Lung (tissue), 11 donors: ENCODE measurements at regions not wholly inside any gene's neighbourhood (a gene's known extent, or its start where the extent isn't known, plus 50 kb on each side); places are given as distances from the start of the nearest gene placed in this dataset.
A peak's percentile ranks its signal among the peaks of the same experiment; 100 is the strongest.

Source experiments
- ATAC-seq: fragments of 200-7000 bp; cut with Tn5 transposase; one replicate; pipeline ENCODE4 v1.9.1; 2020; ENCODE audit warnings: moderate number of reproducible peaks; ENCODE audit not compliant: insufficient read depth, low FRiP score
- DNase-seq, 3 donors: peaks; one replicate each; pipeline ENCODE4 v3.0.0-alpha.2; 2013 to 2017
- H3K27ac ChIP-seq, 2 donors: one replicate each; pipeline ENCODE4 v1.5.1; 2013; ENCODE audit warnings: mild to moderate bottlenecking in 2 of 2, moderate library complexity in 2 of 2, control low read depth in 1 of 2, inconsistent platforms in 1 of 2, low read depth in 1 of 2, low read length in 1 of 2
- H3K27me3 ChIP-seq, 3 donors: one replicate each; pipeline ENCODE4 v1.5.1; 2013; ENCODE audit warnings: low read length in 2 of 3; ENCODE audit not compliant: control insufficient read depth in 3 of 3, insufficient read depth in 3 of 3
- H3K36me3 ChIP-seq, 4 donors: one replicate each; pipeline ENCODE4 v1.5.1; 2013; ENCODE audit warnings: low read length in 4 of 4, mild to moderate bottlenecking in 1 of 4, moderate library complexity in 1 of 4; ENCODE audit not compliant: control insufficient read depth in 4 of 4, insufficient read depth in 4 of 4
- H3K4me1 ChIP-seq, 5 donors: one replicate each; pipeline ENCODE4 v1.5.1; 2013; ENCODE audit warnings: low read length in 5 of 5, mild to moderate bottlenecking in 2 of 5, moderate library complexity in 1 of 5; ENCODE audit not compliant: control insufficient read depth in 5 of 5, insufficient read depth in 5 of 5
- H3K4me3 ChIP-seq: one replicate; pipeline ENCODE4 v1.5.1; 2013; ENCODE audit warnings: mild to moderate bottlenecking, control low read depth, moderate library complexity
- H3K9ac ChIP-seq, 2 donors: one replicate each; pipeline ENCODE4 v1.5.1; 2013; ENCODE audit warnings: low read length in 2 of 2, control low read depth in 1 of 2; ENCODE audit not compliant: insufficient read depth in 1 of 2
- H3K9me3 ChIP-seq, 4 donors: one replicate each; pipeline ENCODE4 v1.5.1; 2013; ENCODE audit warnings: low read length in 3 of 4, mild to moderate bottlenecking in 1 of 4, moderate library complexity in 1 of 4; ENCODE audit not compliant: control insufficient read depth in 4 of 4, insufficient read depth in 3 of 4
- WGBS, 2 donors: extraction: QIAGEN DNeasy Blood & Tissue Kit; methylation state at CpG; one replicate each; pipeline ENCODE4 v1.1.7; 2013; 5-methylcytosine and 5-hydroxymethylcytosine counted together
- TF ChIP-seq, protein P1 (sequence below): IDR thresholded peaks from 2 replicates; pipeline ENCODE4 v1.5.1; 2012; ENCODE audit warnings: mild to moderate bottlenecking; ENCODE audit errors: control extremely low read depth, extremely low read depth
- donor health status: control.
- donor health status: control.
- donor health status: Bipolar disorder and iron deficiency.
- donor health status: healthy.
- donor health status: DM: yes; HTN: yes; CAD: no.

- peaks cover 0 to 6% (median 5%) of the 10 kb centered on the region in 5 donors for H3K4me1 ChIP-seq
- H3K4me3 ChIP-seq: no peak overlapping the region
- no peaks in the 10 kb centered on the region for H3K36me3 ChIP-seq
- H3K27me3 ChIP-seq: no peaks in the 10 kb centered on the region
- no peak overlapping the region for H3K9ac ChIP-seq
- H3K27ac ChIP-seq: no peak overlapping the region
- DNase-seq: no peak
- no peaks in the 10 kb centered on the region for H3K9me3 ChIP-seq
- no peak for ATAC-seq
- WGBS, 2 donors: 85 to 89% methylated on average over 2 of the region's 2 CpGs
- TF ChIP-seq, protein P1, sequence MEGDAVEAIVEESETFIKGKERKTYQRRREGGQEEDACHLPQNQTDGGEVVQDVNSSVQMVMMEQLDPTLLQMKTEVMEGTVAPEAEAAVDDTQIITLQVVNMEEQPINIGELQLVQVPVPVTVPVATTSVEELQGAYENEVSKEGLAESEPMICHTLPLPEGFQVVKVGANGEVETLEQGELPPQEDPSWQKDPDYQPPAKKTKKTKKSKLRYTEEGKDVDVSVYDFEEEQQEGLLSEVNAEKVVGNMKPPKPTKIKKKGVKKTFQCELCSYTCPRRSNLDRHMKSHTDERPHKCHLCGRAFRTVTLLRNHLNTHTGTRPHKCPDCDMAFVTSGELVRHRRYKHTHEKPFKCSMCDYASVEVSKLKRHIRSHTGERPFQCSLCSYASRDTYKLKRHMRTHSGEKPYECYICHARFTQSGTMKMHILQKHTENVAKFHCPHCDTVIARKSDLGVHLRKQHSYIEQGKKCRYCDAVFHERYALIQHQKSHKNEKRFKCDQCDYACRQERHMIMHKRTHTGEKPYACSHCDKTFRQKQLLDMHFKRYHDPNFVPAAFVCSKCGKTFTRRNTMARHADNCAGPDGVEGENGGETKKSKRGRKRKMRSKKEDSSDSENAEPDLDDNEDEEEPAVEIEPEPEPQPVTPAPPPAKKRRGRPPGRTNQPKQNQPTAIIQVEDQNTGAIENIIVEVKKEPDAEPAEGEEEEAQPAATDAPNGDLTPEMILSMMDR: no peak
Measured at GRCh38 chr15:95448531-95449229, 881.8 kb upstream of the NR2F2 start.

- H3K4me1 ChIP-seq: peaks cover 0 to 9% (median 5%) of the 10 kb centered on the region in 5 donors
- no peaks in the 10 kb centered on the region for H3K36me3 ChIP-seq
- H3K9me3 ChIP-seq: no peaks in the 10 kb centered on the region
- H3K4me3 ChIP-seq: no peak overlapping the region
- no peaks in the 10 kb centered on the region for H3K27me3 ChIP-seq
- ATAC-seq: no peak
- no peak for DNase-seq
- TF ChIP-seq, protein P1: no peak
- H3K27ac ChIP-seq: no peak overlapping the region
- H3K9ac ChIP-seq: no peak overlapping the region
- WGBS, 2 donors: 85 to 90% methylated on average over 2 of the region's 2 CpGs
Measured at GRCh38 chr15:95449230-95449628, 881.3 kb upstream of the NR2F2 start.

GRCh38 chr15:95450413-95450812 lies 880.1 kb upstream of the NR2F2 start:
- Histone ChIP-seq H3K4me1 (peaks cover 0 to 18% (median 6%) of the 10 kb centered on the region in 5 donors), H3K4me3 (no peak overlapping the region), H3K27me3 (no peaks in the 10 kb centered on the region), H3K9ac (no peak overlapping the region), H3K27ac (no peak overlapping the region), H3K9me3 (no peaks in the 10 kb centered on the region), H3K36me3 (no peaks in the 10 kb centered on the region)
- 79 to 87% methylated on average over 1 of the region's 1 CpG for WGBS, 2 donors
- ATAC-seq (no peak), DNase-seq (no peak)
- TF ChIP-seq, protein P1: no peak

- H3K9ac ChIP-seq: peak overlapping the region in 1 of 2 donors; percentile 28
- DNase-seq (peak; percentile 68 to 87 (median 83)), ATAC-seq (no peak)
- H3K27ac ChIP-seq: no peak overlapping the region
- no peaks in the 10 kb centered on the region for H3K9me3 ChIP-seq
- no peaks in the 10 kb centered on the region for H3K36me3 ChIP-seq
- peaks cover 0 to 18% (median 5%) of the 10 kb centered on the region in 5 donors for H3K4me1 ChIP-seq
- H3K27me3 ChIP-seq: no peaks in the 10 kb centered on the region
- WGBS, 2 donors: 43 to 65% methylated on average over 1 of the region's 1 CpG
- TF ChIP-seq, protein P1: no peak
- H3K4me3 ChIP-seq: no peak overlapping the region
Measured at GRCh38 chr15:95451938-95452337, 878.6 kb upstream of the NR2F2 start.
